OCI-LY7 (cell line): ENCODE measurements at regions not wholly inside any gene's neighbourhood (a gene's known extent, or its start where the extent isn't known, plus 50 kb on each side); places are given as distances from the start of the nearest gene placed in this dataset.

Source experiments
- BruUV-seq: library from RNA; stranded (reverse); fragments of 400-500 nt; replicated peaks from 2 replicates; lab custom pipeline; 2021; lab: Mats Ljungman, UMichigan
- CTCF ChIA-PET: fragments of 300-600 bp; sonication (Branson Sonifier 250); formaldehyde crosslinking; loops from one replicate; lab custom pipeline; 2022; ENCODE audit warnings: antibody characterized with exemption; ENCODE audit not compliant: unreplicated experiment; lab: Charles Lee
- POLR2A ChIA-PET: fragments of 300-600 bp; sonication (Branson Sonifier 250); formaldehyde crosslinking; loops from one replicate; lab custom pipeline; 2022; ENCODE audit warnings: antibody characterized with exemption; lab: Charles Lee
- DNase-seq: peaks from one replicate; pipeline ENCODE4 v3.0.0-alpha.2; 2015; ENCODE audit warnings: low spot score
- H2AFZ ChIP-seq: fragments of 200-600 bp; sonication (generic), shearing (Covaris generic); 2 replicates; pipeline ENCODE4 v1.6.1; 2014; ENCODE audit warnings: mild to moderate bottlenecking, antibody characterized with exemption, low read length, moderate library complexity
- H3K27ac ChIP-seq: fragments of 200-600 bp; sonication (generic); 2 replicates; pipeline ENCODE4 v1.5.1; 2014; ENCODE audit warnings: mixed run types, low read depth, mild to moderate bottlenecking, moderate library complexity, low read length, inconsistent platforms; ENCODE audit not compliant: poor library complexity, severe bottlenecking
- H3K36me3 ChIP-seq: fragments of 200-600 bp; sonication (generic); 2 replicates; pipeline ENCODE4 v1.6.1; 2014; ENCODE audit warnings: mild to moderate bottlenecking, antibody characterized with exemption, low read length, moderate library complexity, mixed read lengths; ENCODE audit not compliant: insufficient read depth
- H3K4me1 ChIP-seq: fragments of 200-600 bp; sonication (generic); 2 replicates; pipeline ENCODE4 v1.5.1; 2014; ENCODE audit warnings: mild to moderate bottlenecking, low read length; ENCODE audit not compliant: insufficient read depth, poor library complexity, severe bottlenecking
- H3K4me2 ChIP-seq: fragments of 200-600 bp; sonication (generic); 2 replicates; pipeline ENCODE4 v1.6.1; 2014; ENCODE audit warnings: mild to moderate bottlenecking, low read length
- H3K4me3 ChIP-seq: fragments of 200-600 bp; sonication (generic); 2 replicates; pipeline ENCODE4 v1.5.1; 2014; ENCODE audit warnings: mild to moderate bottlenecking, low read depth, low read length; ENCODE audit not compliant: poor library complexity, severe bottlenecking
- H3K79me2 ChIP-seq: fragments of 200-600 bp; sonication (generic); 2 replicates; pipeline ENCODE4 v1.6.1; 2016; ENCODE audit warnings: low read depth, mild to moderate bottlenecking, low read length, moderate library complexity, mixed read lengths; ENCODE audit not compliant: insufficient read depth
- H3K9me2 ChIP-seq: fragments of 200-600 bp; sonication (generic); 2 replicates; pipeline ENCODE4 v1.6.1; 2016; ENCODE audit warnings: mild to moderate bottlenecking, low read length, mixed read lengths; ENCODE audit not compliant: insufficient read depth
- H3K9me3 ChIP-seq: fragments of 200-600 bp; sonication (generic); 2 replicates; pipeline ENCODE4 v1.6.1; 2014; ENCODE audit warnings: mild to moderate bottlenecking, mixed run types, low read length, mixed read lengths
- H4K20me1 ChIP-seq: fragments of 200-600 bp; sonication (generic); 2 replicates; pipeline ENCODE4 v1.6.1; 2014; ENCODE audit warnings: mild to moderate bottlenecking, antibody characterized with exemption, low read length, moderate library complexity, mixed read lengths; ENCODE audit not compliant: insufficient read depth
- EZH2phosphoT487 ChIP-seq: fragments of 200-600 bp; sonication (generic); IDR thresholded peaks from 2 replicates; pipeline ENCODE4 v1.6.1; 2018; ENCODE audit warnings: low read depth, borderline replicate concordance, mild to moderate bottlenecking, mixed run types, antibody characterized with exemption, low read length, moderate library complexity, mixed read lengths
- intact Hi-C: fragments of 100-400 bp; cut with micrococcal nuclease; formaldehyde crosslinking; loops from one replicate; pipeline ENCODE4 v1.10.0; 2022; ENCODE audit not compliant: unreplicated experiment
- TF ChIP-seq, protein P1 (sequence below): fragments of 200-600 bp; sonication (generic); conservative IDR thresholded peaks from 2 replicates; pipeline ENCODE4 v1.5.1; 2014; ENCODE audit warnings: mild to moderate bottlenecking, antibody characterized with exemption, low read length, moderate library complexity, mixed read lengths

DNA sequence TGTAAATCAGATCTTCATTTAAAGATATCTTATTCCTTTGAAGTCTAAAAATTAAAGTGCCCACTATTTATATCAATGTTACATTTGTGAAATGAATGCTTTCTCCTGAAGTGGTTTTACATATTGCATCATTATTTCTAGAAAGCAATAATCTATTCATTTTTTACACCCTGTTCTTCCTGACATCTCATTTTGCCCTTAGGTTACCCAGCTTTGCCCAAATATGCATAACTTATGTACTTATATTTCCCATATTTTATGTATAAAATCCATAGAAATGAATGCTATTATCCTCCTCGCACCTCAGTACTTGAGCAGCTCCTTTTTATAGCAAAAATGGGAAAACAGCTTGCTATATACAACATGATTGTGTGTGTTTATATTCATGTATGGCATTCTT is 396.5 kb upstream of the DSEL start:
- Histone ChIP-seq H3K9me2 (no peaks in the 10 kb centered on the region), H3K4me3 (no peak overlapping the region), H3K9me3 (no peaks in the 10 kb centered on the region), H2AFZ (no peak overlapping the region), H3K27ac (no peak overlapping the region), H3K4me2 (no peak overlapping the region), H4K20me1 (no peaks in the 10 kb centered on the region), H3K79me2 (no peaks in the 10 kb centered on the region), H3K36me3 (no peaks in the 10 kb centered on the region), H3K4me1 (no peaks in the 10 kb centered on the region)
- TF ChIP-seq, protein P1, sequence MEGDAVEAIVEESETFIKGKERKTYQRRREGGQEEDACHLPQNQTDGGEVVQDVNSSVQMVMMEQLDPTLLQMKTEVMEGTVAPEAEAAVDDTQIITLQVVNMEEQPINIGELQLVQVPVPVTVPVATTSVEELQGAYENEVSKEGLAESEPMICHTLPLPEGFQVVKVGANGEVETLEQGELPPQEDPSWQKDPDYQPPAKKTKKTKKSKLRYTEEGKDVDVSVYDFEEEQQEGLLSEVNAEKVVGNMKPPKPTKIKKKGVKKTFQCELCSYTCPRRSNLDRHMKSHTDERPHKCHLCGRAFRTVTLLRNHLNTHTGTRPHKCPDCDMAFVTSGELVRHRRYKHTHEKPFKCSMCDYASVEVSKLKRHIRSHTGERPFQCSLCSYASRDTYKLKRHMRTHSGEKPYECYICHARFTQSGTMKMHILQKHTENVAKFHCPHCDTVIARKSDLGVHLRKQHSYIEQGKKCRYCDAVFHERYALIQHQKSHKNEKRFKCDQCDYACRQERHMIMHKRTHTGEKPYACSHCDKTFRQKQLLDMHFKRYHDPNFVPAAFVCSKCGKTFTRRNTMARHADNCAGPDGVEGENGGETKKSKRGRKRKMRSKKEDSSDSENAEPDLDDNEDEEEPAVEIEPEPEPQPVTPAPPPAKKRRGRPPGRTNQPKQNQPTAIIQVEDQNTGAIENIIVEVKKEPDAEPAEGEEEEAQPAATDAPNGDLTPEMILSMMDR, result no peak
- no peak for TF ChIP-seq EZH2phosphoT487
- intact Hi-C loops, result no loop called here
- BruUV-seq, result no TSS peak
- no peak for DNase-seq
- POLR2A ChIA-PET, result no interaction called here
- CTCF ChIA-PET, result no interaction called here

DNA sequence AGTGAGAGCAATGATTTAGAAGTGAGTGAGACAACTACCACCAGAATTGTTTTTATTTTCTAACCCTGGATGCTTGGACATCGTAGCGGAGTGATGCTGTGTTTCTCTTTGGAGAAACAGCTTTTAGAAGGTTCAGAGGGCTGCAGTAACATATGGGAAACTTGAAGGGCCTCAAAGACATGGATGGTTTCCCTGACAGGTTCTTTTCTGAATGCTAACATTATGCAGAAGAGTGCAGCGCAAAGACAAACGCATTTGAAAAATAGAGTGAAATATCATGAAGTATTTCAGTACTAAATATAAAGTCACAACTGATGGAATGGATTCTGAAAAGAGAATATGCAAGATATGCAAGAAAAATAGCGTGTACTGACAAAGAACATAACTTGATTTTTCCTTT is 385.1 kb upstream of the DSEL start:
- POLR2A ChIA-PET, result no interaction called here
- H2AFZ ChIP-seq, result no peak overlapping the region
- TF ChIP-seq, protein P1, result no peak
- no peaks in the 10 kb centered on the region for H3K79me2 ChIP-seq
- no peaks in the 10 kb centered on the region for H3K4me1 ChIP-seq
- H3K9me2 ChIP-seq, result no peaks in the 10 kb centered on the region
- intact Hi-C loops, result no loop called here
- H3K36me3 ChIP-seq, result no peaks in the 10 kb centered on the region
- no peak overlapping the region for H3K4me3 ChIP-seq
- CTCF ChIA-PET, result no interaction called here
- no peaks in the 10 kb centered on the region for H4K20me1 ChIP-seq
- H3K9me3 ChIP-seq, result no peaks in the 10 kb centered on the region
- no TSS peak for BruUV-seq
- DNase-seq, result no peak
- H3K4me2 ChIP-seq, result no peak overlapping the region
- no peak overlapping the region for H3K27ac ChIP-seq

DNA sequence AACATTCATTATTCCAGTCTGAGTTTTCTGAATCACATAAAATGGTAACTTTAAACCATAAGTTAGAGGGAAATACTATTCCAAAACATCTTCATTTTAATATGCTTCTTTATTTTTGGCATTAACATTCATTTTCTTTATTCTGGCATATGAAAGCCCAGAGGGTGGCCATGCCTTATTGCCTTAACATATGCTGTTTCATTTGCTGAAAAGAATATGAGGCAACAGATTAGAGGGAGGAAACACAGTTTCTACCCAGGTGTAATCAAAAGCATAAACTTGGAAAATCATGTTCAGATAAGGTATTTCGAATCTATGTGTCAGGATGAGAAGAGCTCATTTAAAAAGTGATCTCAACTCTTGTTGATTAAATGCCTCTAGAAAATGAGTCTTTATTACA is 379.9 kb upstream of the DSEL start:
- no peaks in the 10 kb centered on the region for H4K20me1 ChIP-seq
- no peak for TF ChIP-seq EZH2phosphoT487
- TF ChIP-seq, protein P1, result no peak
- H2AFZ ChIP-seq, result no peak overlapping the region
- ChIA-PET CTCF (no interaction called here), POLR2A (no interaction called here)
- no peaks in the 10 kb centered on the region for H3K79me2 ChIP-seq
- no peaks in the 10 kb centered on the region for H3K36me3 ChIP-seq
- H3K9me3 ChIP-seq, result no peaks in the 10 kb centered on the region
- no peak for DNase-seq
- no peak overlapping the region for H3K4me3 ChIP-seq
- BruUV-seq, result no TSS peak
- no peak overlapping the region for H3K27ac ChIP-seq
- intact Hi-C loops, result no loop called here
- no peaks in the 10 kb centered on the region for H3K4me1 ChIP-seq
- H3K9me2 ChIP-seq, result no peaks in the 10 kb centered on the region
- no peak overlapping the region for H3K4me2 ChIP-seq
